GM13977 (cell line): ENCODE measurements at regions not wholly inside any gene's neighbourhood (a gene's known extent, or its start where the extent isn't known, plus 50 kb on each side); places are given as distances from the start of the nearest gene placed in this dataset.

Experiments used
- DNase-seq: peaks from one replicate; pipeline ENCODE4 v3.0.0; 2012; ENCODE audit warnings: low spot score
- in situ Hi-C: fragments of 300-500 bp; cut with MboI; formaldehyde crosslinking; loops from one replicate; pipeline ENCODE4 v1.12.0; 2022; ENCODE audit warnings: low sequenced_read_pairs, low pct_unique_long_range_greater_than_20kb, mixed read lengths, inconsistent platforms; ENCODE audit not compliant: unreplicated experiment
- TF ChIP-seq, protein P1 (sequence below): IDR thresholded peaks from 2 replicates; pipeline ENCODE4 v1.5.1; 2012; ENCODE audit warnings: mild to moderate bottlenecking, control low read depth; ENCODE audit not compliant: insufficient read depth; ENCODE audit errors: extremely low read depth, missing control alignments

DNA sequence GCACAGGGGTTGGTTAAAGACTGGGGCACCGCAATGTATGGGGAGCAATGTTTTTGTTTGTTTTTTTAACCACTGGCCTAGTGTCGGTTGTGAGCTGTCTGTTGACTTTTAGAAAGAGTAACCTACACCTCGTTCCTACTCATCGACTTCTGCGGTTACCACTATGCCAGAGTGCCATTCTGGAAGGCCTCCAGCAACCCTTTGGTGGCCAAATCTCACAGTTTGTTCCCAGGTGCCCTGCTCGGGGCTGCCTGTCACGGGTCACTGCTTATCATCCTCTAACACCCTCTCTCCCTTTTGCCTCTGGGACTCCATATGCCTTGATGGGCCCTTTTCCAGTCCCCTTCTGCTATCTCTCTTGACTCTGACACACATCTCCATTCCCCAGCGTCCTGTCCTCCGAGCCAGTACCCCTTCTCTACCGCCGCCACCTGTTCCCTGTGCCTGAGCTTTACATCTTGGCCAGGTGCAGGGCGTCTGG lies 290.4 kb upstream of the C2CD4B start:
- in situ Hi-C loops: no loop called here
- TF ChIP-seq, protein P1, sequence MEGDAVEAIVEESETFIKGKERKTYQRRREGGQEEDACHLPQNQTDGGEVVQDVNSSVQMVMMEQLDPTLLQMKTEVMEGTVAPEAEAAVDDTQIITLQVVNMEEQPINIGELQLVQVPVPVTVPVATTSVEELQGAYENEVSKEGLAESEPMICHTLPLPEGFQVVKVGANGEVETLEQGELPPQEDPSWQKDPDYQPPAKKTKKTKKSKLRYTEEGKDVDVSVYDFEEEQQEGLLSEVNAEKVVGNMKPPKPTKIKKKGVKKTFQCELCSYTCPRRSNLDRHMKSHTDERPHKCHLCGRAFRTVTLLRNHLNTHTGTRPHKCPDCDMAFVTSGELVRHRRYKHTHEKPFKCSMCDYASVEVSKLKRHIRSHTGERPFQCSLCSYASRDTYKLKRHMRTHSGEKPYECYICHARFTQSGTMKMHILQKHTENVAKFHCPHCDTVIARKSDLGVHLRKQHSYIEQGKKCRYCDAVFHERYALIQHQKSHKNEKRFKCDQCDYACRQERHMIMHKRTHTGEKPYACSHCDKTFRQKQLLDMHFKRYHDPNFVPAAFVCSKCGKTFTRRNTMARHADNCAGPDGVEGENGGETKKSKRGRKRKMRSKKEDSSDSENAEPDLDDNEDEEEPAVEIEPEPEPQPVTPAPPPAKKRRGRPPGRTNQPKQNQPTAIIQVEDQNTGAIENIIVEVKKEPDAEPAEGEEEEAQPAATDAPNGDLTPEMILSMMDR: no peak
- DNase-seq: no peak

DNA sequence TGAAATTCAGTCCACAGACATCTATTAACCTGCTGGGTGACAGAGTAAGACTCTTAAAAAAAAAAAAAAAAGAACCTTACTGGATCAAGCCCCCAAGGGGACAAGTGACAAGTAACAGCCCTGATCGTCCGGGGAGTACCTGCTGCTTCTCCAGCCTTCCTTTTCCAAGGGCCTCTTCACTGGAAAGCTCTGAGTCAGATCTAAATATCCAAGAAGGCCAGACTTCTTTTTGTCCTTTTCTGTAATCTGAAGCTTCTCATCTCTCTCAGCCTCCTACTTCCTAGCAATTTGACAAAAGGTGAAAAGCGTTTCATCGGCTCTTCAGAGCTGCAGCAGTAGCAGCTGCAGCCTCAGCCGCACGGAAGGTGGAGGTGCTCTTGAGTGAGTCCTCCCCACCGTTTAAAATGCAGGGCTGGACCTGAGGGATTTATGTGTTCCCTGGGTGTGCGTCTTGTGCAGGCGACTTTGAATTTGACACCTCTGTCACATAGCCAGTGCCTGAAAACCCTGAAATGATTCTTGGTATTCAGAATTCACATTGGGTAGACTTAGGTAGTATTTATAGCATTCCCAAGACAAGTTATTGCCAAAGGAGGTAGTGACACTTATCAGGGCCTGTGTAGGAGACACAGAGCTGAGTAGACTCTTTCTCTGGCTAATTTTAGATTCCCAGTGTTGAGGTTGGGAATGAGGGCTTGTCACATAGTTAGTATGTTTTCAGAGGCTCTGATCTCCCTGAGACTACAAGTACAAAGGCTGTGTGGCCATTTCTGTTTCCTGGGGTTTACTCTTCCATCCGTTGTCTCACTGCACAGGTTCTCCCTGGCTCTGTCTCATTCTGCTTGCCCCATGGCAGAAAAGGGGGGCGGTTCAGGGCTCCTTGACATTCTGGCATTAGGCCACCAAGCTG lies 291.2 kb upstream of the C2CD4B start:
- no peak for DNase-seq
- TF ChIP-seq, protein P1: no peak
- in situ Hi-C loops: no loop called here

DNA sequence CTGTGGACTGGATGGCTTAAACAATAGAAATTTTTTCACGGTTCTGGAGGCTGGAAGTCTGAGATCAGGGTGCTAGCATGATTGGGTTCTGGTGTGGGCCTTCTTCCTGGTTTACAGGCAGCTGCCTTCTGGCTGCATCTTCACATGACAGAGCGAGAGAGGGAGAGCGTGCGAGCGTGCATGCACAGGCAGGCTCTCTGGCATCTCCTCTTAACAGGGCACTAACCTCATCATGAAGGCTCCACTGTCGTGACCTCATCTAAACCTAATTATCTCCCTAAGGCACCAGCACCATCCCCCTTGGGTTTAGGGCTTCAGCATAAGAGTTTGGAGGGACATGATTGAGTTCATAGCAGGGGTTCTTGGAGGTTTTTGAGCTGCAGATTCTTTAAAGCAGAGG lies 292.0 kb upstream of the C2CD4B start:
- in situ Hi-C loops: no loop called here
- no peak for DNase-seq
- TF ChIP-seq, protein P1: no peak

DNA sequence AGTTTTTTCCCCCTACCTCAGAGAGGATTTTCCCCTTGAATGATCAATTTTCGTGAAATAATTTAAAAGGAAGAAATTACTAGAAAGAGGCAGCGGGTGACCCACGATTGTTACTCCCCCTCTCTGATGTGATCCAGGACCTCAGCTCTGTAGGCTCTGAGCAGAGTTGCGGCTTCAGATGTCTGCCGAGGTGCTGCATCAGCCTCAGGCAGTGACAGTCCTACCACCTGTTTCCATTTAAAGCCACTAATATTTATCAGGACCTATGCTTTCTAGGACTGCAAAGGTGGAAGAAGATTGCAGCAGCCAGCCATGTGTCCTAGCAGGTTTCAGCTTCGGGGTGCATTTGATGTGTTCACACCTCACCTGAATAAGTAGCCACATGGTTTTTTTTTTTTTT lies 294.8 kb upstream of the C2CD4B start:
- DNase-seq: no peak
- TF ChIP-seq, protein P1: no peak
- in situ Hi-C loops: no loop called here

DNA sequence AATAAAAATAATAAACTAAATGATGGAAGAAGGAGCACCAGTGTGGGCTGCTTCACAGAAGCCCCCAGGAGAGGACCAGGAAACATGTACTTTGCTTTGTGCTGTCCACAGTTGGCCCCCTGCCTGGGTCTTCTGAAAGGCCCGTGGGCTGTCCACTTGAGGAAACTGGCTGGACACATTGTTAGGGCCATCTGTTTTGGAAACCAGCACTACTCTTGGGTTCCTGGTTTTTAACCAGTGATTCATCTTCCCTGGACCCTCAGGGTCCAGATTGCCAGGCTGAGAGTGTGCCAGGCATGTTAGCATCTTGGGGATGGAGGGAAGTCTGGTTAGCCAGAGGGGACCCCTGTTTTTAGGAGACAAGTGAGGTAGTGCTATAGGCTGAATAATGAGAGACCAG lies 297.2 kb upstream of the C2CD4B start:
- DNase-seq: no peak
- in situ Hi-C loops: no loop called here

DNA sequence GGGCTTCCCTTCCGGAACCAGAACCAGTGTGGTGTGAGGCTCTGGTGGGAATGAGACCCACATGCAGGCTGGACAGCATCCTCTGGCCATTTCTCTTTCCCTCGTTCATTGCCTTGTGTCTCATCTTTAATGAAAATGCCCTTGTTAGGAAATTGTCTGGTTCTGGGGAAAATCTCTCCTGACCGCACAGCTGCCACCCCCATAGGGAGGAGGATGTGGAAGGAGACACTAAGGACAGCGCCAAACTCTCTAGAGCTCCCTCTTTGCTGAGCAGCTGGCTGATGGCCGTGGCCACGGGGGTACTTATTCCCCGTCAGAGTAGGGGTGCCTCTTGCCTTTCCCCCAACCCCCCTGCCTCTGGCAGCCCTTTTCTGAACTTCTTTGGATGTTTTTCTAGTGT lies 297.6 kb upstream of the C2CD4B start:
- TF ChIP-seq, protein P1: no peak
- DNase-seq: no peak
- in situ Hi-C loops: no loop called here

More for the DNA sequence above, 297.2 kb upstream of the C2CD4B start:
- TF ChIP-seq, protein P1: no peak

DNA sequence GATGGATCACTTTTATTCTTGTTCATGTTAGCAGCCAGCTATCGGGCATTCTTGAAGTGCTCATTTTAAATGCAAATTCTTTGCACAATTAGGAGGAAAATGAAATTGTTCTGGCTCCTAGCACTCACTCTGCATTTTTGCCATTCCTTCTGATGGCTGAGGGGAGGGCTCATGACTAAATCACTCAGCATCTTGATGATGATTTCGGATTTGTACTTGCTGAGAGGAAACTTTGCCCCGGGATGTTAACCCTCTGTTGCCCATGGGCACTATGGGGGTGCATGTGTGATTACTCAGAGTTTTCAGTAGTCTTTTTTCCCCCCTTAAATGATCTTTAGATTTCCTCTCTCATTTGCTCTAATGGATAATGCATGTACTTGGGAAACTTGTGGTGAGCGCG lies 299.6 kb upstream of the C2CD4B start:
- in situ Hi-C loops: no loop called here
- TF ChIP-seq, protein P1: no peak
- no peak for DNase-seq
